AG04450 (cell line): ENCODE measurements at regions not wholly inside any gene's neighbourhood (a gene's known extent, or its start where the extent isn't known, plus 50 kb on each side); places are given as distances from the start of the nearest gene placed in this dataset.

Source experiments
- CTCF ChIA-PET: fragments of 300-600, 350-600 bp; formaldehyde crosslinking; extraction: SDS; loops from one replicate; lab custom pipeline; 2022; ENCODE audit warnings: antibody characterized with exemption, inconsistent platforms; lab: Charles Lee
- POLR2A ChIA-PET: fragments of 350-600 bp; formaldehyde crosslinking; extraction: SDS; loops from one replicate; lab custom pipeline; 2021; ENCODE audit warnings: antibody characterized with exemption, inconsistent platforms; lab: Yijun Ruan, JAX
- DNase-seq: peaks from one replicate; pipeline ENCODE4 v3.0.0-alpha.2; 2011; ENCODE audit warnings: low read depth, low spot score
- H3K27ac ChIP-seq: one replicate; pipeline ENCODE4 v1.5.1; 2012; ENCODE audit warnings: low read depth, low read length, control low read depth
- H3K27me3 ChIP-seq: one replicate; pipeline ENCODE4 v1.6.0; 2012; ENCODE audit warnings: low read length; ENCODE audit not compliant: control insufficient read depth, insufficient read depth
- H3K4me3 ChIP-seq: 2 replicates; pipeline ENCODE4 v1.5.1; 2011; ENCODE audit warnings: mild to moderate bottlenecking, low read depth, low read length, control low read depth
- H3K9me3 ChIP-seq: 2 replicates; pipeline ENCODE4 v1.5.1; 2012; ENCODE audit warnings: low read length; ENCODE audit not compliant: control insufficient read depth, insufficient read depth
- TF ChIP-seq, protein P1 (sequence below): IDR thresholded peaks from 2 replicates; pipeline ENCODE4 v1.5.1; 2011; ENCODE audit warnings: low read depth, low read length, control low read depth, inconsistent platforms

DNA sequence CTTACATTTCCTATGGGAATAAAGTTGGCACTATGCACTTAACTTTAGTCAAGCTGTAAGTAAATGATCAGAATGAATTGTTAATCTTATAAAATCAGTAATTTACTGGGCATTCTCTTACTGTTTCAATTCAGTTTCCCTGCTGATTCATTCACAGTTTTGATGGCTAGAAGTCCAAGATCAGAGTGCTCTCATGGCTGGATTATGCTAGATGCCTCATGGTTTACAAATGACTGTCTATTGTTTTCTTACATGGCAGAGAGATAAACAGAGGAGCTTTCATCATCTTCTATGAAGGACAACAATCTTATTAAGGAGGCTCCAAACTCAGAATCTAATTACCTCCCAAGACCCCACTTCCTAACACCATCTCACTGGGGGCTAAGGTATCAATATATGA, 135.1 kb upstream of the CARD18 start:
- TF ChIP-seq, protein P1, sequence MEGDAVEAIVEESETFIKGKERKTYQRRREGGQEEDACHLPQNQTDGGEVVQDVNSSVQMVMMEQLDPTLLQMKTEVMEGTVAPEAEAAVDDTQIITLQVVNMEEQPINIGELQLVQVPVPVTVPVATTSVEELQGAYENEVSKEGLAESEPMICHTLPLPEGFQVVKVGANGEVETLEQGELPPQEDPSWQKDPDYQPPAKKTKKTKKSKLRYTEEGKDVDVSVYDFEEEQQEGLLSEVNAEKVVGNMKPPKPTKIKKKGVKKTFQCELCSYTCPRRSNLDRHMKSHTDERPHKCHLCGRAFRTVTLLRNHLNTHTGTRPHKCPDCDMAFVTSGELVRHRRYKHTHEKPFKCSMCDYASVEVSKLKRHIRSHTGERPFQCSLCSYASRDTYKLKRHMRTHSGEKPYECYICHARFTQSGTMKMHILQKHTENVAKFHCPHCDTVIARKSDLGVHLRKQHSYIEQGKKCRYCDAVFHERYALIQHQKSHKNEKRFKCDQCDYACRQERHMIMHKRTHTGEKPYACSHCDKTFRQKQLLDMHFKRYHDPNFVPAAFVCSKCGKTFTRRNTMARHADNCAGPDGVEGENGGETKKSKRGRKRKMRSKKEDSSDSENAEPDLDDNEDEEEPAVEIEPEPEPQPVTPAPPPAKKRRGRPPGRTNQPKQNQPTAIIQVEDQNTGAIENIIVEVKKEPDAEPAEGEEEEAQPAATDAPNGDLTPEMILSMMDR, result no peak
- POLR2A ChIA-PET, result no interaction called here
- H3K27me3 ChIP-seq, result no peaks in the 10 kb centered on the region
- H3K27ac ChIP-seq, result no peak overlapping the region
- no peak for DNase-seq
- H3K4me3 ChIP-seq, result no peak overlapping the region
- CTCF ChIA-PET, result no interaction called here
- no peaks in the 10 kb centered on the region for H3K9me3 ChIP-seq

DNA sequence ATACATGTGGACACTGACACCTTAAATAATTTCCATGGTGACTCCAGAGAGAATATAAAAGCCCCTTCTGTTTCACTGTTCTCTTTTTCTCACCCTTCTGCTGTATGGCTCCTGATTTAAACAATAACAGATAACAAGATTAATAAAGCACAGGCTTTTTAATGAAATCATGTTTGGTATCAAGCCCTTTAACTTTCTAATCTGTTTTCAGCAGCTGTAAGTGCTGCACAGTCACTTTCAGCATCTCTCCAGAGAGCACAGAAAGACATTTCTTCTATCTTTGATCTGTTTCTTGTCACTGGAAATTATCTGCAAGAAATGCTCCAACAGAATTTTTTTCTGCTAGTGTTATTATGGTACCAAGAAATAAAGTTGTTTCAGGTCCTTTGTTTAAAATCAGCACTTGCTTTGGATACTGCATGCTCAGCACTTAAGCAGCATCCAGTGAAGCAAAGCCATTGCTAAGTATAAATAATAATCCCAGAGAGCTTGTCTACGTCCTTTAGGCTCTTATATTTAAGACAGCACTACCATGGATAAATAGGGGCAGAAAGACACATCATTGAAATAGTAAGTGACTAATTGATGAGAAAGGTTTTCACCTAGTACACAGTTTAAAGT, 134.2 kb upstream of the CARD18 start:
- ChIA-PET POLR2A (no interaction called here), CTCF (no interaction called here)
- no peak for DNase-seq
- Histone ChIP-seq H3K27ac (no peak overlapping the region), H3K27me3 (no peaks in the 10 kb centered on the region), H3K4me3 (no peak overlapping the region), H3K9me3 (no peaks in the 10 kb centered on the region)
- TF ChIP-seq, protein P1, result no peak

DNA sequence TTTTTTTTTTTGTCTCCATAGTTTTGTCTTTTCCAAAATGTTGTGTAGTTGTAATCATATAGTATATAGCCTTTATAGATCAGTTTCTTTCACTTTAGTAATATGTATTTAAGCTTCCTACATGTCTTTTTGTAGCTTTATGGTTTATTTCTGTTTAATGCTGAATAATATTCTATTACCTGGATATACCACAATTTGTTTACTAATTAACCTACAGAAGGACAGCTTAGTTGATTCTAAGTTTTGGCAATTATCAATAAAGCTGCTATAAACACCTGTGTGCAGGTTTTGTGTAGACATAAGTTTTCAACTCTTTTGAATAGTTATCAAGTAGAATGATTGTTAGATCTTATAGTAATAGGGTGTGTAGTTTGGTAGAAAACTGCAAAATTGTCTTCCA, 130.3 kb upstream of the CARD18 start:
- no peaks in the 10 kb centered on the region for H3K27me3 ChIP-seq
- TF ChIP-seq, protein P1, result no peak
- H3K9me3 ChIP-seq, result no peaks in the 10 kb centered on the region
- no peak overlapping the region for H3K4me3 ChIP-seq
- no peak for DNase-seq
- CTCF ChIA-PET, result no interaction called here
- no peak overlapping the region for H3K27ac ChIP-seq
- POLR2A ChIA-PET, result no interaction called here

DNA sequence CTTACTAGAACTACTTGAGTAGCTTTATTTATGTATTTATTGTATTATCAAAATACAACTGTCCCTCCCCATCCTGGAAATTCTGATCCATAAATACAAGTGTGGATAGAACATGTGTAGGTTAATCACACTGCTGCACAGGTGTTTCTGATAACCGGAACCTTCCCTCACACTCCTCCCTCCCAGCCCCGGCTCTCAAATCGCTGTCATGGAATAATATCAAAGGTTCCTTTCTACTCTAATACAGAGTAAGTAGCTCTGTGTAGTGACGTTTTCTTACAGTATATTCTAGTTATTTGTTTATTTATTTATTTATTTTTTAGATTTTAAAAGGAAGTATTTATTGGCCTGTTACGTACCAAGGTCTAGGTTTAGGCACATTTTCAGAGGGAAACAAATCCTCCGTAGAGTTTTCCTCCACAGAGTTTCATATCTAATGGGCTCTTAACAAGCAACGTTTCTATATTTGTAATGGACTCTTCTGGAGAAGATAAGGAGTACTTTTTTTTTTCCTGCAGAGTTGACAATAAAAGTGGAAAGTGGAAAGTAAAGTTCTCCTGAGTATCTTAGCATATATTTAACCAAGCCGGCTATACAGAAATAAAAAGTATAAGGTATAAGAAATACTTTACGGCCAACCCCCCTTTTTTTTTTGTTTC, 129.0 kb upstream of the CARD18 start:
- no peaks in the 10 kb centered on the region for H3K9me3 ChIP-seq
- CTCF ChIA-PET, result no interaction called here
- TF ChIP-seq, protein P1, result no peak
- POLR2A ChIA-PET, result no interaction called here
- no peak overlapping the region for H3K4me3 ChIP-seq
- H3K27me3 ChIP-seq, result no peaks in the 10 kb centered on the region
- no peak overlapping the region for H3K27ac ChIP-seq
- no peak for DNase-seq

DNA sequence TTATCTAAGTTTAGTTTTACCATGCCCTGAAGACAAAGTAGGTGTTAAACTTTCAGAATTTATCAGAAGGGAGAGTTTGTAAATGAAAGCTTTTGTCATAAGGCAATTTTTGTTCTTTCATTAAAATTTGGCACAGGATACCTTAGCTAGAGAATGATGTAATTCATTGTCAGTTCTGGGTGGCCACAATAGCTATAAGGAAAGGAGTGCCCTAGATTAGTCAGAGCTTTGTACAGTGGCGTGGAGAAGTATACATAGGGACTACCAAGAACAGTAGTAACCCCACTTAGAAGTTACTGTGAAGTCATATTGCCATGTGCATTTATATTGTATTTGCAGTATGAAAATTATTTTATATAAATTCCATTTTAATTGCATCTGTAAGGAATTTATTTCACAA, 126.3 kb upstream of the CARD18 start:
- H3K27me3 ChIP-seq, result no peaks in the 10 kb centered on the region
- H3K9me3 ChIP-seq, result no peaks in the 10 kb centered on the region
- ChIA-PET CTCF (no interaction called here), POLR2A (no interaction called here)
- H3K27ac ChIP-seq, result no peak overlapping the region
- TF ChIP-seq, protein P1, result no peak
- no peak overlapping the region for H3K4me3 ChIP-seq
- DNase-seq, result no peak
